ENCODE measurements at regions not wholly inside any gene's neighbourhood (a gene's known extent, or its start where the extent isn't known, plus 50 kb on each side); places are given as distances from the start of the nearest gene placed in this dataset.

DNA sequence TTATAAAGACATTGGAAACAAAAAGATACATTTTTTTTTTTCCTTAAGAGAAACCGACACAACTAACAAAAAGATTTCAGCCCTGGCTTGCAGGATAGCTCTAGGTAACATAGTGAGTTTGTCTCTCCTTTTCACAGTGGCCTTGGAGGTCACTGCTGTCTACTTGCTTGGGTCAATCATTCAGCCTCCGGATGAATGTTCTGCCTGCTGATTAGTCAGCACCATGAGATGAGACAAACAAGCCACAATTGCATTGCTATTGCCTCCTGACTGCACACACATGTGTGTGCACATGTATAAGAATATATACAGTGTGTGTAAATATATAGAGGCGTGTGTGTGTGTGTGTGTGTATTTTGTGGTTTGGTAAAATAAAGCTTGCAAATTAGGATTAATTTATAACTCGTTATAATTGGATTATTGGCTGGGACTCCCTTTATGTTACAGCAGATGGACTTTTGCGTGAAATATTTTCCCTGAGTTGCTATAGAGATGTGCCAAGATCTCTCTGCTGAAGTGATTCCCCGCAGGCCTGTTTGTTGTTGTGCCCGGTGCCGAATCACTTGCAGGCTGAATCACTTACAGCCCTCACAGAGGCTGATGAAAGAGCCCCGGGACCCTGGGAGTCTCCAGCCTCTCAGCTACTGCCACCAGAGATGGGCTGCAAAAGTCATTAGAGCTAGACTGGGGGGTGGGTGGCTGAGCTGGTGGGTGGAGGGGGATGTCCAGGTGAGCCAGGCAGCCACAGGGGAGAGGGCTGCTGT, 161.2 kb downstream of the FGF18 start:
- DNase-seq: peak; percentile 54 to 77 (median 69)

DNA sequence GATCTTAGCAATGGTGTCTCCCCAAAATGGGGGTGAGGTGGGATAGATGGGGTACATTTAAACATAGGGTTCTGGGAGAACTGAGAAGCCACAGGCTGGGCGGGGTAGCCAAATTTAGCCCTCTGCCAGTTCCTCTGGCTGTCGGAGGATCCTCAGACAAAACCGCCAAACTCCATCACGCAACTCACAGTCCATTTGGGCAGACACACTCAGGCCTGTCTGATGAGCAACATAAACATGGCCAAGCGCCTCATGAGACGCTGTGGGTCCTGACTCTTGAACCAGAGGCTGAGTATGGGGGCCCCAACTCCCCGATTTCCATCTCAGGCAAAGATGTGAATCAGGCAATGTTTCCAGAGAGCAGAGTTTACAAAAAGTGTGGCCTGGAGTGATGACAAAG, 162.3 kb downstream of the FGF18 start:
- no peak for DNase-seq

GRCh38 chr5:171582849-171583248, 163.4 kb downstream of the FGF18 start:
- DNase-seq: no peak

- no peak for DNase-seq
Measured at GRCh38 chr5:171585981-171586380, 166.5 kb downstream of the FGF18 start.

DNA sequence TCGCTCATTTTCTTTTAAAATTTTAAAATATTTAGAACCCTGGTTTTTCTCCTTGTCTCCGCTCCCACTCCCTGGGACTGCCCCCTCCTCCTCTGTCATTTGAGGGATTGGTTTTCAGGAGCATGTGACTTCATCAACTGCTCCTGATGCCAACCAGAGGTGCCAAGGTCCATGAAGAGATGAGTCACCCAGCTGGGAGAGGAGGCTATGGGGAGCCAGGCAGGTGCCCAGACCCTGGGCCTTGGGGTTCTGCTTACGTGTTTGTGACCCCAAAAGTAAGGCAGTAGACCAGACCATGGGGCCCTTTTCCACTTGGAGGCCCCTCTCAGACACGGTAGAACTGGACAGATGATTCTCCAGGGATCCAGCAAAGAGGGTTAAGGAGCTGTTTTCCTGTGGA, 167.0 kb downstream of the FGF18 start:
- DNase-seq: no peak

GRCh38 chr5:171588046-171588445, 168.6 kb downstream of the FGF18 start:
- no peak for DNase-seq

- no peak for DNase-seq
Measured at GRCh38 chr5:171588790-171589189, 169.3 kb downstream of the FGF18 start.

- DNase-seq: no peak
Measured at GRCh38 chr5:171589461-171589860, 170.0 kb downstream of the FGF18 start.

DNA sequence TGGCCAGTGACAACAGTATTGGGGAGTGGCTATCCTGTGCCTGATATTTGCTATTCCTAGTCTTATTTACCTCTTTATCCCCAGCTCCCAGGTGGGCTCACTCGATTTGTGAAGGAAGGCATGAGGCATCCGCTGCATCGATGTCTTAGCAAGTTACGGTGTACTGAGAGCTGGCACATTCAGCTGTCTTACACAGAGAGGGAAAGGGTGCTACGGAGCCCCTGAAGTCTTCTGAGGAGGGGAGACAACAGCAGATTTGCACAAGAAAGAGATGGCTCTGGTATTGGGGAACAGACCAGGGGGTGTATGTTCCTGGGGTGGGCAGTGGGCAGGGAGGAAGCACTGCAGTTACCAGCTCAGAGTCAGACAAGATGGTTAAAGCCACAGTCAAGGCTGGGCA, 172.6 kb downstream of the FGF18 start:
- no peak for DNase-seq

DNA sequence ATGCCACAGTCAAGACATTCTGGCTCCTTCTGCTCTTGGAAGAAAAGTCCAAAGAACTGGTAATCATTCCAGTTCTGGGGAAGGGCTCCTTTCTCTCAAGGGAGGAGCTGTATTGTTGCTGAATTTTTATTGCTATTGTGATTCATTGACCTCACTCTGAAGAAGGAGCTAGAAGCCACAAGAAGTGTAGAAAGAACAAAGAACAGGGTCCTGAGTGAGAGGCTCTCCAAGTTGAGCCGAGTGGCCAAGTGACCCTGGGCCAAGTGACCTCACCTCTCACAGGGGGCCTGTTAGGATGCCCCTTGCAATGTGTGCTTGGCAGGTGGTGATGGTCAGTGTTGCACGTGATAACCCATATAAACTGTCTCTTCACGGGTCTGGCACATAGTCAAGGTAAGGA, 173.3 kb downstream of the FGF18 start:
- DNase-seq: no peak

- no peak for DNase-seq
Measured at GRCh38 chr5:171593401-171593800, 174.0 kb downstream of the FGF18 start.

GRCh38 chr5:171593976-171594375, 174.5 kb downstream of the FGF18 start:
- peak; percentile 71 to 85 (median 79) for DNase-seq

DNA sequence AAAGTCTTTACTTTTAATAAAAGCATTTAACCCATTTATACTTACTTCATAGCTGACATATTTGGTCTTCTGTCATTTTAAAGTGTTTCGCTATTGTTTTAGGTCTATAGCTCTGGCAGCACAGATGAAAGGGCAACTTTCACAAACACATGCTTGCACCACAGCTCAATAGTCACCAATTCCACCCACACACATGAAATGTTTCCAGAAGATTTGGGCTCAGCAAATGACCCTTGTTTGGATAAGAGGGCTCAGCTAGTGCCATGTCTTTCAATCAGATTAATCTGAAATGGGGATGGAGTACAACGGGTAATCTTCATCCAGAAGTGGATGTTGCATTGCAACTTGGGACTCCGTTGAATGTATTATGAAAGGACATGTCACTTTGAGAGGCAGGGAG, 176.0 kb downstream of the FGF18 start:
- peak; percentile 31 to 78 (median 66) for DNase-seq

DNA sequence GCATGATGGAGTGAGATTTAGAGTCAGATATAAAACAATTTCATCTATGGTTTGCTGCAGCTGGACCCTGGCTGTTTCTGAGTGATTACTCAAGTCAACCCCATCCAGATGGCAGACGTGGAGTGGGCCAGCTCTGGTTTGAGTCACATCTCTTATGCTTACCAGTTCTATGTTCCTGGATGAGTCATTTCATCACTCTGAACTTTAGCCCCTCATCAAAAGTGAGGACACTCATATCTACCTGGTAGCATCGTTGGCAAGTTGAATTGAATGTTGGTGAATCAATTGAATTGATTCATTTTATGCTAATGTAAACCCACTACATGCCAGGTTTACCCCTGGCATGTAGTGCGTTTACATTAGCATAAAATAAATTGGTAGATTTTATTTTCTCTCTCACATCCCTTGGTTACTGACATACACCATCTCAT, 176.4 kb downstream of the FGF18 start:
- DNase-seq: peak in 3 of 4 experiments; percentile 22 to 40 (median 27)

GRCh38 chr5:171596391-171596878, 177.0 kb downstream of the FGF18 start:
- DNase-seq: no peak

DNA sequence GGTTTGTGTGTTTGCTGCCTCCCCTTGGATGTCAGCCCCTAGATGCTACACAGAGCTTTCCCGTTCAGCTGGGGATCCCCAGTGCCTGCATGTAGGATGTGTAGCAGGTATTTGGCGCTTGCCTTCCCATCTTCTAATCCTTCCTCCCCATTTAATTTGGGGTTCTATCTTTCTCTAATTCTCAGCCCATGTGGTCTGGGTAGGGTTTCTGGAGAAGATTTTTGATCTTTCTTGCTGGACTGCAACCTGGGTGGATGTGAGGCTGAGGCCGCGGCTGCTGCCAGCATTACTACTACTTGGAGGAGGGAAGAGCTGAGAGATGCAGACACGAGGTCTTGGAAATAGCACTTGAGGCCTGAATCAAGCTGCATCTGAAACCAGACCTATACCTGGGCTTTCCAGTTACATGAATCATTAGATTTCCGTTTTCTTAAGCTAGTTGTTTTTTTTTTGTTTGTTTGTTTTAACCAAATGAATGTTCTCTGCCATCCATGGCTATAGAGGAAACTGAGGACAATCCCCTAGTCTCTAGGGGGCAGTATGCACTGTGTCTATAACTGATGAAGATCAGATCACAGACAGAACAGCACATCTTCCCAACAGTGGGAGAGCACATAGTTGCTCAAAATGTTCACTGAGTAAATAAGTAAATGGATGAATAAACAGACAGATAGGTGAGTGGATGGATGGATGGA, 178.6 kb downstream of the FGF18 start:
- peak in 1 of 4 experiments; percentile 17 for DNase-seq

DNA sequence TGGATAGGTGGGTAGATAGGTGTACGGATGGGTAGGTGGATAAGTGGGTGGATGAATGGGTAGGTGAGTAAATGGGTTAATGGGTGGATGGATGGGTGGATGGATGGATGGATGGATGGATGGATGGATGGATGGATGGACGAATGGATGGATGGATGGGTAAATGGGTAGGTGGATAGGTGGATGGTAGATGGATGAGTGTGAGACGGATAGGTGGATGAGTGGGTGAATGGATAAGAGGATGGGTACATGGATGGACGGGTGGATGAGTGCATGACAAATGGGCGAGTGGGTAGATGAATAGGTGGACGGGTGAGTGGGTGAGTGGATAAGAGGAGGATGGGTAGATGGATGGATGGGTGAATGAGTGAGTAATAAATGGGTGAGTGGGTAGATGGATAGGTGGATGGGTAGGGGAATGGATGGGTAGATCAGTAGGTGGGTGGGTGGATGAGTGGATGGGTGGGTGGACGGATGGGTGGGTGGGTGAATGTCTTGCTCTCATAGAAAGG, 179.2 kb downstream of the FGF18 start:
- DNase-seq: no peak

DNA sequence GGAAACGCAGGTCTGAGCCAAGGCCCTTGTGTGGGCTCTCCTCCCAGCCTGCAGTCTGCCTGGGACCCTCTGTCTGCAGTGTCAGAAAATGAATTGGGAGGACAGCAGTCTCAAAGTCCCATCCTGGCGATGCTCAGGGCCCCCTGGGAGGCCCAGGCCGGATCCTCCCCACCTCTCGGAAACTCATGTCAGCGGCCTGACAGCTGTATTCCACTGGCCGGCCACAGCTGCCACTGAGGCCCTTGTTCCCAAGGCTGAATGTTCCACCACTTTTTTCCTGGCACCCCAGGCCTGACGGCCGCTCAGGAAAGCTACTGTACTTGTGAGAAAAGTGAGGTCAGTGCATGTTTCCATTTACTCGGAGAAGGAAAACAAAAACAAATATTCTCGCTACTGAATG, 180.0 kb downstream of the FGF18 start:
- no peak for DNase-seq

GRCh38 chr5:171599957-171600612, 180.6 kb downstream of the FGF18 start:
- no peak for DNase-seq

DNA sequence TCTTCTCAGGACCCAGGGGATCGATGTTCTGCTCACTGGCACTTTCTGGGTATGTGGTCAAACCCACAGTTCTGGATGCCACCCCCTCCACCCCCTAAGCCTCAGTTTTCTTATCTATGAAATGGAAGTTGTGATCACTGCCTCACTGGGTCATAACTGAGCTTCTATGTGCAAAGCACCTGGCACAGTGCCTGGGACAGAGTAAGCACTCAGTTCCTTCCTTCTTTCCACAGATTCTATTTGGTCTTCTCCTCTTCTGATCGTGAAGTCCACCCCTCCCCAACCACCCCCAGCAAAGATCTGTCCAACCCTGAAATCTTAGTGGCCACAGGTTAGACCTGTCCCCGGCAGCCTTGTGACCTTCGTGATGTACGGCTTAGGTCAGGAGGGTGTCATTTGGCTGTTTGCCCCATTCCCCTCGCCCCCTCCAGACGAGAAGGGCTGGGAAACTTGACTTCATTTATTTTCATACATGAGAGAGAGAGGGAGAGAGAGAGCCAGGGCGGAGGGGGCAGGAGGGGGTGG, 181.4 kb downstream of the FGF18 start:
- DNase-seq: peak; percentile 53 to 75 (median 71)

DNA sequence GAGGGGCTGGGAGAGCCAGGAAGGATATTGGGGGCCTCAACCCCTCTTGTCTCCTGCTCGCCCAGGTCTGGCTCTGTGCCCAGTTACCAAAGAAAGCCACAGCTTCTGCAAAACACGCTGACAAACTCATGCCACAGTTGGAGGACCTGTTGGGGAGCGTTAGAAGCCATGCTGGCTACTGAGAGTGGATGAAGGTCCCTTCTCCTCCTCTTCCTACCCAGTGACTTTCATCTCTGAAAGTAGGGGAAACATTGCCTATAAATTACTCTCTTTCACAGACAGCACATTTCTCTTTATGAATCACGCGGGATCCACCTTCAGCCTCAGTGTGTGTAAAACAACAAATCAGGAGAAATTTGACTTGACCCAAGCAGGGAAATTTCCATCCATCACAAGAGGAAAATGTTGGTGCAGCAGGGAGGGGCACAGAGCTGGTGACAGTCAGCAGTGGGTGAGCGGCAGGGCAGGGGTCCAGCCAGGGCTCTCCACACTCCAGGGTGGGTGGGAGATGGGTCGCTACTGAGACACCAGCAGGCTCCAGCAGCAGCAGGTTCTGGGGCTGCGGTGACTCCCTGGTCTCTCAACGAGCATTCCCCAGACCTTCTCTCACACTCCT, 181.9 kb downstream of the FGF18 start:
- peak; percentile 54 to 75 (median 74) for DNase-seq

DNA sequence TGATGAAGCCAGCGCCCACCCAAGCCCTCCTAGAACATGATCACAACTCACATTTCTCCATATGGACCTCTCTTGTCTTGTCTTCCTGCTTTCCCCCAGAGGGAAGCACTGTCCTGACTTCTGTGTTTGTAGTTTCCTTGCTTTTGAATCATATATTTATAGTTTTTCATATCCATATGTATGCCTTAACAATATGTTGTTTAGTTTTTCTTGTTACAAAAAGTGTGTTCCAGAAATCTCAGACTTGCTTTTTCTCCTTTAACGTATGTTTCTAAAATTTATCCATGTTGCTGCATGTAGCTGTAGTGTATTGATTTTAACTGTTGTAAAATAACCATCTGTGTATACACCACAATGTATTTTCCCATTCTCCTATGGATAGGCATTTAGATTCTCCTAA, 182.0 kb upstream of the SMIM23 start:
- DNase-seq: no peak

DNA sequence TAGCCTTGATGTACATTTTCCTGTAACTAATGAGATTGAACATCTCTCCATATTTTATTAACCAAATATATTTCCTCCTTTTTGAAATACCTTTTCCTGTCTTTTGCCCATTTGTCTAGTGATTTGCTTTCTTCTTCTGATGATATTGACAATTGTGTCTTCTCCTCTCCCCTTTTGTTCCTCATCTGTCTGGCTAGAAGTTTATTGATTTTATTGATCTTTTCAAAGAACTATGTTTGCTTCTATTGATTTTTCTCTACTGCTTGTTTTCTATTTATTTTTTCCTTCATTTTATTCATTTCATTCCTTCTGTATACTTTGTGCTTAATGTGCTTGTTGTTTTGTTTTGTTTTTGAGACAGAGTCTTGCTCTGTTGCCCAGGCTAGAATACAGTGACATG, 181.4 kb upstream of the SMIM23 start:
- no peak for DNase-seq

All from suppressor macrophage (primary cell).